Sciatic nerve (tissue), 2 donors: ENCODE measurements at regions not wholly inside any gene's neighbourhood (a gene's known extent, or its start where the extent isn't known, plus 50 kb on each side); places are given as distances from the start of the nearest gene placed in this dataset.
"Not testable (repeated sequence)": the region's sequence is repeated elsewhere in the genome, so short reads cannot be mapped to it uniquely, and the experiment has no call there.

Experiments
- ATAC-seq: fragments of 200-7000 bp; cut with Tn5 transposase; one replicate; pipeline ENCODE4 v1.9.1; 2020; ENCODE audit warnings: mild to moderate bottlenecking, moderate library complexity
- DNase-seq: peaks from one replicate; pipeline ENCODE4 v3.0.0-alpha.2; 2020; ENCODE audit warnings: low spot score
- intact Hi-C: fragments of 100-400 bp; cut with DNase I; formaldehyde crosslinking; loops from one replicate; pipeline ENCODE4 v1.14.2; 2022
- donor health status: DM: no; HTN: no; CAD: no.
- donor health status: DM: no; HTN: no; CAD: no.

- intact Hi-C loops, result no loop called here
- no peak for ATAC-seq
- no peak for DNase-seq
Measured at GRCh38 chr2:209307161-209308001, 116.5 kb upstream of the MAP2 start.

GRCh38 chr2:209308415-209308814 is 115.4 kb upstream of the MAP2 start:
- intact Hi-C loops, result no loop called here
- DNase-seq (no peak), ATAC-seq (no peak)

- ATAC-seq, result no peak
- DNase-seq, result no peak
- intact Hi-C loops, result no loop called here
Measured at GRCh38 chr2:209311948-209312347, 111.9 kb upstream of the MAP2 start.

DNA sequence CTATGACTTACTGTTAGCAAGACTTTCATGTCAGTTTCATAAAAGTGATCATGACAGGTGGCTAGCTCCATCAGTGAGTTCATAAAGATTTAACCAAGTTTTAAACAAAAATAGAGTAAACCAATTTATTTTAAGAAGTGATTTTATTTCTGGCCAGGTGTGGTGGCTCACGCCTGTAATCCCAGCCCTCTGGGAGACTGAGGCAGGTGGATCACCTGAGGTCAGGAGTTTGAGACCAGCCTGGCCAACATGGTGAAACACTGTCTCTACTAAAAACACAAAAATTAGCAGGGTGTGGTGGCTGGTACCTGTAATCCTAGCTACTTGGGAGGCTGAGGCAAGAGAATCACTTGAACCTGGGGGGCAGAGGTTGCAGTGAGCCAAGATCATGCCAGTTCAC is 111.4 kb upstream of the MAP2 start:
- intact Hi-C loops, ATAC-seq, DNase-seq: not testable (repeated sequence)

DNA sequence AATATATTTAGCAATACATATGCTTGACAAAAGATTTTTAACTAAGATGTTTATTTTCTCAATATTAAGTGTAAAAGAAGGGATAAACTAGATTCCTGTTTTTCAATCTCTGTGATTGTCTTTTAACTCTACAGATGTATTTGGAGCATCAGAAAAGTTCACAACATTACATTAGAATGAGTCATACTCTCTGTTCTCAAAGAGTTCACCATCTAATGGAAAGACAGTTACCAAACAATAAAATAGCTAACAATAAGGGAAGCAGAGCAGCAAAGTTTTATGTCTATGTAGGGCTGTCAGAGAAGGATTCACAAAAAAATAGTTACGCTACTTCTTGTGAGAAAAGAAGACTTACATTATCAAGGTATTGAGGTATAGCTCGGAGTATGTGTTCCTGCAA is 109.2 kb upstream of the MAP2 start:
- intact Hi-C loops, result no loop called here
- no peak for ATAC-seq
- no peak for DNase-seq

DNA sequence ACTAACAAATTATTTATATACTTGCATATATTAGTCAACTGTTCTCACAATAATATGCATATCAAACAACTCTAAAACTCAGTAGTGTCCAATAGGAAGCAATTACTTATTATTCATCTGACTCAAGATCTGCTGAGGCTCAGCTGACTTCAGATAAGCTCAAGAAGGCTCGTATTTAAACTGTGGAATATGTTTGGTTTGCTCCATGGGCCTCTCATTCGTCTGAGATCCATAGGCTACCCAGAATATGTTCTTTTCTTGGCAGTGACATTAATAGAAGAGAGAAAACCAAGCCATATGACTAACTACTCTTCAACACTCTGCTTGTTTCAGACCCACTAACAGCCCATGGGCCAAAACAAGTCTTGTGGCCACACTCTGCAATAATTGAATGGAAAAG is 107.7 kb upstream of the MAP2 start:
- intact Hi-C loops, result no loop called here
- ATAC-seq (no peak), DNase-seq (no peak)

DNA sequence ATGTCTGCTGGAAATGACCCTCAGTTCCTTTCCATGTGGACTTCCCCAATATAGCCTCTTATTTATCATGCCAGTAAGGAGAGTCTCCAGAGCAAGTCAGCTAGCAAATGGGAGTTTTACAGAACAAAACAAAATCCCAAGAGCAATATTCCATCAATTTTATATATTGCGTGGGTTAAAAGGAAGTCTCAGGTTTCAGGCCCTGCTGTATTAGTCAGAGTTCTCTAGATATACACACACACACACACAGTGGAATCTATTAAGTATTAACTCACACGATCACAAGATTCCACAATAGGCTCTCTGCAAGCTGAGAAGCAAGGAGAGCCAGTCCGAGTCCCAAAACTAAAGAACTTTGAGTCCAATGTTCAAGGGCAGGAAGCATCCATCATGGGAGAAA is 102.8 kb upstream of the MAP2 start:
- ATAC-seq, result no peak
- intact Hi-C loops, result no loop called here

GRCh38 chr2:209321581-209321980 is 102.3 kb upstream of the MAP2 start:
- DNase-seq, result no peak
- ATAC-seq, result no peak
- intact Hi-C loops, result no loop called here

More for the DNA sequence above, 102.8 kb upstream of the MAP2 start:
- no peak for DNase-seq

GRCh38 chr2:209322041-209322440 is 101.8 kb upstream of the MAP2 start:
- no peak for DNase-seq
- intact Hi-C loops, result no loop called here
- ATAC-seq, result no peak

- ATAC-seq, result no peak
- no peak for DNase-seq
Measured at GRCh38 chr2:209322905-209323512, 100.8 kb upstream of the MAP2 start.

GRCh38 chr2:209323738-209324137 is 100.1 kb upstream of the MAP2 start:
- DNase-seq (no peak), ATAC-seq (no peak)
- intact Hi-C loops, result no loop called here

More at GRCh38 chr2:209322905-209323512, 100.8 kb upstream of the MAP2 start:
- intact Hi-C loops, result no loop called here

DNA sequence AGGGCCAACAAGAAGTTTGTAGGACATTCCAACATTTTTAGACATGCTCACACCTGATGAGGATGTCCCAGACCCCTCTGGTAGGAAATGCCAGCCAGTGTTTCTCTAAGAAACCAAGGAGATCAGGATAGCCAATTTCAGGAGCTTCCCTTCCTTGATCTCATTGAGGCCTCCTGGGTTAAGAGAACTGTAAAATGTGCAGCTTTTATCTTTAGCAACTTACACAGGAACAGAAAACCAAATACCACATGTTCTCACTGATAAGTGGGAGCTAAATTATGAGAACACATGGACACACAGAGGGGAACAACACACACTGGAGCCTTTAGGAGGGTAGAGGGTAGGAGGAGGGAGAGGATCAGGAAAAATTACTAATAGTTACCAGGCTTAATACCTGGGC is 99.6 kb upstream of the MAP2 start:
- ATAC-seq (no peak), DNase-seq (no peak)
- intact Hi-C loops, result no loop called here

- intact Hi-C loops, result no loop called here
- ATAC-seq, result no peak
- no peak for DNase-seq
Measured at GRCh38 chr2:209331291-209331844, 92.5 kb upstream of the MAP2 start.

- intact Hi-C loops, result no loop called here
- ATAC-seq, result peak; percentile 26
- DNase-seq, result peak; percentile 68
Measured at GRCh38 chr2:209334188-209335017, 89.4 kb upstream of the MAP2 start.

DNA sequence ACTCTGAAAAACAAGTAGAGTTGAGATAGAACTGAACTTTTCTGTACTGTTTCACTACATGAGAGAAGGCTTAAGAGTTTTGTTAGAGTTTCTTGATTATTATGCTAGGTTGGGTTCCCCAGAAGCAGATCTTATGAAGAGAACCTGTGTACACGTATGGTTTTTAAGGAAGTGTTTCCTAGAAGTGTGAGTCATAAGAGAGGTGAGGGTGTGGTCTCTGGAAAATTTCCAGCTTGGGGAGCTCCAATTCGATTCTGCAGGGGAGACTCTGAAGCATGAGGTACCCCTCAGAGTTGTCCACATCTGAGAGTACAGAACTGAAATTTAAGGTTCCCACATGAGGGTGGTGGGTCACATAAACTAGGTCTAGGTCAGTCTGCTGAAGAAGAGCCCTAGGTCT is 83.3 kb upstream of the MAP2 start:
- intact Hi-C loops, result no loop called here
- no peak for DNase-seq
- no peak for ATAC-seq

GRCh38 chr2:209344349-209344748 is 79.5 kb upstream of the MAP2 start:
- no peak for ATAC-seq
- intact Hi-C loops, result no loop called here
- no peak for DNase-seq

DNA sequence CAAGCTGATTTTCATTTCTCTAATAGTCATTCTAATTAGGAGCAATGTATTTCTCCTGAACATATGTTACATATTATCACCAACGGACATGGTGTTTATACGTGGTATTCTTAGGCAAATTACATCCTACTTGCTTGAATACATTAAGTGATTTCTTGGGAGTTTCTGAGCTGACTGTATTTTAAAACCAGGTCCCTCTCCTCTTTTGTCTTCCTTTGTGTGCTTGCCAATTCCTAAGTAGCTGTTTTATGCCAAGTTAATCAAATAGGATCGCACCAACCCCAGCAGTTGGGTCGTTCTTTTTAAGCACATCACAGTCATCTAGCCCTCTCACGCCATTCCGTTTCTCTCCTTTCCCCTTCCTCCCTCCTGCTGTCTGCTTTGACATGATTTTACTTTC is 75.4 kb upstream of the MAP2 start:
- DNase-seq (no peak), ATAC-seq (no peak)
- intact Hi-C loops, result no loop called here

DNA sequence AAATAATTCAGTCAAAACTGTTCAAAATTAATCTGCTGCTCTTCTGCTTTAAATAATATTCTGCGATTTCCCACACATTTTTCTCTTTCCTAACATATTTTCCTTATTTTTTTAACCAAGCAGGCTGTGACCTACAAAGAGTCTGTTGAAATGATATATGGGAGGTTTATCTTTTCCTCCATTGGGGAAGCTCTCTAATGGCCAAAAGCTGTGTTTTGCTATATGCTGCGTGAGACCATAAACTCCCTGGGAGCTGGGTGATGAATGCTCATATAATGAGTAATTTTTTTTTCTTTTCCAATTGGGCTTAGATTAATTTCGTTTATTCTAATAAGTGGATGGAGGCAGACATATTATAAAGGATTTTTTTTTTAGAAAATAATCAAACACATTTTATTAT is 72.2 kb upstream of the MAP2 start:
- DNase-seq (no peak), ATAC-seq (no peak)
- intact Hi-C loops, result no loop called here

- intact Hi-C loops, result no loop called here
- ATAC-seq (no peak), DNase-seq (no peak)
Measured at GRCh38 chr2:209358992-209359391, 64.9 kb upstream of the MAP2 start.
